NCI-H1092 (cell line): ENCODE measurements at regions not wholly inside any gene's neighbourhood (a gene's known extent, or its start where the extent isn't known, plus 50 kb on each side); places are given as distances from the start of the nearest gene placed in this dataset.

Experiments used
- DNase-seq: peaks from one replicate; lab custom pipeline; 2025; lab: John Stamatoyannopoulos, UW

GRCh38 chr20:19929012-19929360 is 88.2 kb upstream of the NAA20 start:
- DNase-seq: no peak

GRCh38 chr20:19929481-19930145 is 87.5 kb upstream of the NAA20 start:
- no peak for DNase-seq

GRCh38 chr20:19930426-19930825 is 86.7 kb upstream of the NAA20 start:
- DNase-seq: no peak

GRCh38 chr20:19932170-19932667 is 84.9 kb upstream of the NAA20 start:
- DNase-seq: no peak

GRCh38 chr20:19934792-19935491 is 82.2 kb upstream of the NAA20 start:
- peak; percentile 55 for DNase-seq

GRCh38 chr20:19935842-19936241 is 81.3 kb upstream of the NAA20 start:
- no peak for DNase-seq

- DNase-seq: no peak
These were observed 80.5 kb upstream of the NAA20 start for GRCh38 chr20:19936466-19937200.

- no peak for DNase-seq
These were observed 79.9 kb upstream of the NAA20 start for GRCh38 chr20:19937218-19937617.

GRCh38 chr20:19937651-19938420 is 79.3 kb upstream of the NAA20 start:
- no peak for DNase-seq

- DNase-seq: no peak
These were observed 78.6 kb upstream of the NAA20 start for GRCh38 chr20:19938421-19939090.

GRCh38 chr20:19940988-19941460 is 76.1 kb upstream of the NAA20 start:
- DNase-seq: no peak

GRCh38 chr20:19942611-19943010 is 74.6 kb upstream of the NAA20 start:
- DNase-seq: no peak

- DNase-seq: no peak
These were observed 74.1 kb upstream of the NAA20 start for GRCh38 chr20:19943061-19943521.

GRCh38 chr20:19944772-19945459 is 72.2 kb upstream of the NAA20 start:
- DNase-seq: no peak

- no peak for DNase-seq
These were observed 71.2 kb upstream of the NAA20 start for GRCh38 chr20:19945732-19946670.

GRCh38 chr20:19947611-19948264 is 69.4 kb upstream of the NAA20 start:
- DNase-seq: no peak

- DNase-seq: no peak
These were observed 67.8 kb upstream of the NAA20 start for GRCh38 chr20:19949195-19949867.

- no peak for DNase-seq
These were observed 67.1 kb upstream of the NAA20 start for GRCh38 chr20:19950042-19950441.

- DNase-seq: no peak
These were observed 64.8 kb upstream of the NAA20 start for GRCh38 chr20:19952392-19952791.
